ENCODE measurements at regions not wholly inside any gene's neighbourhood (a gene's known extent, or its start where the extent isn't known, plus 50 kb on each side); places are given as distances from the start of the nearest gene placed in this dataset.

- TF ChIP-seq CHD1 (IDR thresholded peaks at IDR 0.05; ENCODE audit: low read depth, low read length) (no peak), CBX5 (IDR thresholded peaks at IDR 0.05; ENCODE audit: low read depth) (no peak), POLR2AphosphoS5 (IDR thresholded peaks at IDR 0.05; ENCODE audit: low read length) (no peak), BRCA1 (IDR thresholded peaks at IDR 0.05; ENCODE audit: low read depth, low read length) (no peak), POLR2A (IDR thresholded peaks at IDR 0.05; ENCODE audit: low read depth, low read length) (no peak), PRDM15 (CRISPR knock-in tag; IDR thresholded peaks at IDR 0.05) (no peak)
Observed at GRCh38 chr19:28968721-28969120, 244.2 kb downstream of the UQCRFS1 start (continued).

GRCh38 chr19:28966737-28967399 lies 246.1 kb downstream of the UQCRFS1 start:
- Histone ChIP-seq H4K20me1 (ENCODE audit: control insufficient read depth, insufficient read depth) (no peaks in the 10 kb centered on the region), H2AFZ (ENCODE audit: control insufficient read depth, low read depth, low read length) (no peak overlapping the region), H3K9ac (ENCODE audit: control insufficient read depth, insufficient read depth, low read length) (no peak overlapping the region), H3K79me2 (ENCODE audit: control insufficient read depth, insufficient read depth, low read length) (no peaks in the 10 kb centered on the region), H3K9me3 (replicated peaks; ENCODE audit: control insufficient read depth, insufficient read depth, low read length) (no peaks in the 10 kb centered on the region), H3K27me3 (replicated peaks in 1 of 2; ENCODE audit: control insufficient read depth in 2 of 2, insufficient read depth in 2 of 2, low read length in 1 of 2) (no peaks in the 10 kb centered on the region), H3K4me2 (ENCODE audit: control insufficient read depth, insufficient read depth) (no peak overlapping the region), H3K27ac (ENCODE audit: control insufficient read depth, insufficient read depth) (no peak overlapping the region), H3K4me1 (ENCODE audit: control insufficient read depth, insufficient read depth, low read length) (no peaks in the 10 kb centered on the region), H3K4me3 (no peak overlapping the region), H3K36me3 (ENCODE audit: control insufficient read depth in 2 of 2, insufficient read depth in 2 of 2, low read length in 1 of 2) (no peaks in the 10 kb centered on the region)
- TF ChIP-seq SIN3A (IDR thresholded peaks at IDR 0.05; ENCODE audit: low read depth, low read length) (no peak), SIX5 (IDR thresholded peaks at IDR 0.05; ENCODE audit: low read depth, low read length, severe bottlenecking) (no peak), ASH2L (IDR thresholded peaks at IDR 0.05; ENCODE audit: borderline replicate concordance, low read depth) (no peak), ZNF217 (IDR thresholded peaks at IDR 0.05) (no peak), CHD1 (IDR thresholded peaks at IDR 0.05; ENCODE audit: low read depth, low read length) (no peak), JUND (IDR thresholded peaks at IDR 0.05; ENCODE audit: low read depth, low read length) (no peak)
- ATAC-seq (no peak), DNase-seq (ENCODE audit: low read depth, low spot score) (no peak), FAIRE-seq (no peak)
- intact Hi-C loops (cut with micrococcal nuclease; ENCODE audit: unreplicated experiment): no loop called here
- ChIA-PET RAD21 (ENCODE audit: unreplicated experiment) (no interaction called here), POLR2A (no interaction called here), SMC1A (ENCODE audit: uncharacterized antibody, unreplicated experiment) (no interaction called here), CTCF (no interaction called here)
- in situ Hi-C loops (cut with MboI): no loop called here
- WGBS (ENCODE audit: insufficient coverage, insufficient replicate concordance, low lambda C conversion rate, missing lambda C conversion rate): 11% methylated on average over 8 of the region's 8 CpGs
- no TSS peak for BruUV-seq (replicated peaks)
